ENCODE measurements at regions not wholly inside any gene's neighbourhood (a gene's known extent, or its start where the extent isn't known, plus 50 kb on each side); places are given as distances from the start of the nearest gene placed in this dataset.

DNA sequence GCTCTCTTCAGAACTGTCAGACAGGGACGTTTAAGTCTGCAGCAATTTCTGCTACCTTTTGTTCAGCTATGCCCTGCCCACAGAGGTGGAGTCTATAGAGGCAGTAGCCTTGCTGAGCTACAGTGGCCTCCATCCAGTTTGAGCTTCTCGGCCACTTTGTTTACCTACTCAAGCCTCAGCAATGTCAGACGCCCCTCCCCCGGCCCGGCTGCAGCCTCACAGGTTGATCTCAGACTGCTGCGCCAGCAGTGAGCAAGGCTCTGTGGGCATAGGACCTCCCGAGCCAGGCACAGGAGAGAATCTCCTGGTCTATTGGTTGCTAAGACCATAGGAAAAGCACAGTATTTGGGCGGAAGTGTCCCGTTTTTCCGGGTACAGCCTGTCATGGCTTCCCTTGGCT is 89.9 kb upstream of the PDC start:
- no peak for DNase-seq

DNA sequence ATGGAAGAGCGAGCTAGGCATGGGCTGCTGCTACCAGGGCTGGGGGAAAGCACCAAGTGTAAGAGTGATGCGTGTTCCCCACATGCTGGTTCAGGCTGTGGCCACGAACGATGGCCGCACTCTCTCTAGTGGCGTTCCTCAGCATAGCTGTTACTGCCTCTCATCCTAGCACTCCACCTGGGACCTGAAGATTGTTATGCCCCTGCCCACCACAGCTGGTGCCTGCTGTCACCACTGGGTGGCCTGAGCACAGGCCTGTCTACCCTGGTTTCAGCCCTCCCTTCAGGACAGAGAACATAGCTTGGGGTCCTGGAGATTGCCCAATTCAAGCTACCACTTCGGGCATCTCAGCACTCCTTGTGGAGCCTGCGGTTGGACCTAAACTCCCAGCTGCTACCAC is 80.1 kb upstream of the PDC start:
- DNase-seq: no peak

DNA sequence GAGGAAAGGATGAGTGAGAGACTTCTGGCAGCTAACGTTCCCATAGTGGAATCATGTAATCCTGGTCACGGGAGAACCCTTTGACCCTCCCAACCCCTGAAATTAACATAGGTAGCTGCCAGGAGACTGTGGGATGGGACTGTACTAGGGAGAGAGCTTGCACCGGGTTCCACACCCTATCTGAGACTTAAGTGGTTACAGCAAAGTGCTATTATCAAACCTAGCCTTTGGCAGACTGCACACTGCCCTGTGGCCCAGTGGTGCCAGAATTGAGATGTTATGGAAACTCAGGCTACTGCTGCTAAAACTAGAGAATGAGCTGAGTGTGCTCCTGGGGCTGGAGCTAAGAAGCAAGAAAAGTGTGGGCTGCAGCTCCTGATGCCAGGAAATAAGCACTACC is 79.6 kb upstream of the PDC start:
- no peak for DNase-seq

DNA sequence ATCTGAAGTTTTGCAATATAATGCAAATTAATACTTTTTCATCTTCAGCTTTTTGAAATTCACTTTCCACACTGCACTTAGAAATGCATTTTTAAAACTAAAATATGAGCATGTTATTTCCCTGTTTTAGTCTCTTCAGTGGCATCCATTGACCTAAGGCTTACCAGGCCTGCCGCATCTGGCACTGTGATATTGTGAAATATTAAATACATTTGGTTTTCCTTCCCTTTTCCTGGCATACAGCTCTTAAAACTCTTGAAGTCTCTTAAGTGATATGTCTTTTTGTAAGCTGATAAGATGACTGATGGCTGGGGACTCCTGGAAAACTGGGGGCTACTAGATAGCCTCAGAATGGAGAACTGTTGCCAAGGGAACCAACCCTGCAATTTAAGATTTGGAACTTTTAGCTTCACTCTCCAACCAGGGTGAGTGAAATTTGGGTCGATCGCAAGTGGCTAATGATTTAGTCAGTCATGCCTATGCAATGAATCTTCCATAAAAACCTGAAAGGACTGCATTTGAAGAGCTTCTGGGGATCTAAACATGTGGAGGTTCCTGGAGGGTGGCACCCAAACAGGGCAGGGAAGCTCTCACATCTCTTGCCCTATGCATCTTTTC is 75.5 kb upstream of the PDC start:
- DNase-seq: peak; percentile 72

DNA sequence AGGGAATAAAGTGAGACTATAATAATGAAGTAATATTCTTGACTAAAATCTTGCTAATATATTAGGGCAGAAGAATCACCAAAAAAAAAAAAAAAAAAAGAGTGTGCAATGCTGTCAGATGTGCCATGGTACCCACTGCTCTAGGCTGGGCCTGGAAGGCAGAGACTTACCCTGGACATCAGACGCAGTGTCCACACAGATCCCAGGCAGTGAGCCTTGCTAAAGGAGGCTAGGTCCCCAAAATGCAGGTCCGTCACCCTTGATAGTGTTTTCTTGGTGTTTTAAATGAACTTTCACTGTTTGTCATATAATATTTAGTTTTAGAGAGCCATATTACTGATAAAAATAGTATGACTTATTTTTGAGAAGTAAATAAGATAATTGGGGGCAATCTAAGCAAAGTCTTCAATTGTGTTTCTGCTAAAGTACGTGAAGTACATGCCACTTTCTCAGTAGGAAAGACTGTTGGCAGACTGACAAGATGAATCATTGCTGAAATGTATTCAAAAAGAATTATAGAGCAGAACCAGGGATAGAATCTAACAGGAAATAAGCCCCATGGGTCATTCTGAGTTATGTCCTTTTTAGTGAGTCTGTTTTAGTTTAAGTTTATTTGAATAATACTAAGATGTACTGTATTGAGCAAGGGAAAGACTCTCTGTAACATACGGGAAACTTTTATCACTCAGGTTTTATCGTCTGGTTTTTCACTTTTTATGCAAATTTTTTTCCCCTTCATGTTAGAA is 74.6 kb upstream of the PDC start:
- peak; percentile 96 for DNase-seq

DNA sequence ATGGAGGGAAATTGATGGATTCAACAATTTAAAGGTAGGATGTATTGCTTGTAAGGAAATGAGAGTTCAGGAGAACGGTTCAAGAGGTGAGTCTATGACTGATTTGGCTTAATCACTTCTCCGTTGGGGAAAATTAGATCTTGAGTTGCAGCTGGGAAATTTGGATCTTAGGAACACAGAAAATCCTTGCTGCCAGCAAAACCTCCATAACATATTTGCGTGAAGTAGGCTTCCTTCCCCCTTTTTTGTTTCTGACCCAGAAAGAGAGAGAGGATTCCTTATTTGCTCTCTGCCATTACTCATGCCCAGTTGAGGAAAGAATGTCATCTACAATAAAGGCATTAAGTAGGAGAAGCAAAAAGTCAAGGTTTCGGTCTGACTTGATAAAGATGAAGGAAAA is 73.5 kb upstream of the PDC start:
- no peak for DNase-seq

DNA sequence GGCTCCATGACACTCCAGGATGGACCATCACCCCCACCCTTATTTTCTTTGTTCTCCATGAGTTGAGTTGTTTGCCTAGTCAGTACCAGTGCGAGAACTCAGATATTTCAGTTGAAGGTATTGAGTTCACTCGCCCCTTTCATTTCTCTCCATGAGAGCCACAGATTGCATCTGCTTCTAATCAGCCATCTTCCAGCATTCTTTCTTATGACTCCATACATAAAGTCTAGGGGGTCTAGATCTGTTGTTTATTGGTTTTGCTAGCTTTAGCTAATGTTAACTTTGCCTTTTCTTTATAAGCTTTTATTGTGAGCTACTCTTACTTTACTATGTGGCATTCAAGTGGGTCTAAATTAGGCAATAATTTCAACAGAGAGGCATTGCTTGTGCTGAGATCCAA is 71.6 kb upstream of the PDC start:
- no peak for DNase-seq

DNA sequence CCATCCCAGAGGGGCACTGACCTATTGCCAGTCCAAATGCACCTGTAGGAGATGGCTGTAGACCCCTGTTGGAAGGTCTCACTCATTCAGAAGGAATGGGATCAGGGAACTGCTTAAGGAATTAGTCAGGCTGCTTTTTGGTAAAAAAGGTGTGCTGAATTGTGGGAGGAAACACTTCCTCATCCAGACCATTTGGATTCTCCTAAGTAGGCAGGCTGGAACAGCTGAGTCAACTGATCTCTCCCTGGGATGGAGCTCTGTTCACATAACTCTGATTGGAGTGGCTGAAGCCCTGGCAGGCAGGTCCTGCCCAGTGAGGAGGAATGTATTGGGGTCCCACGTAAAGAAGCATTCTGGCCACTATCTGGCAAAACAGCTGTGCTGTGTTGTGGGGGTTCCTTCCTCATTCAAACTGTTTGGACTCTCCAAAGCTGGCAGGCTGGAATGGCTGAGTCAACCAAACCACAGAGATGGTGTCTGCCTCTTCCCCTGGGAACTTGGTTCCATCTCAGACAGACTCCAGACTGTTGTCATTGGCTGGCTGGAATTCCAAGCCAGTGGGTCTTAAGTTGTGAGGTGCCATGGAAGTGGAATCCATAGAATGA is 70.7 kb upstream of the PDC start:
- DNase-seq: peak; percentile 45

DNA sequence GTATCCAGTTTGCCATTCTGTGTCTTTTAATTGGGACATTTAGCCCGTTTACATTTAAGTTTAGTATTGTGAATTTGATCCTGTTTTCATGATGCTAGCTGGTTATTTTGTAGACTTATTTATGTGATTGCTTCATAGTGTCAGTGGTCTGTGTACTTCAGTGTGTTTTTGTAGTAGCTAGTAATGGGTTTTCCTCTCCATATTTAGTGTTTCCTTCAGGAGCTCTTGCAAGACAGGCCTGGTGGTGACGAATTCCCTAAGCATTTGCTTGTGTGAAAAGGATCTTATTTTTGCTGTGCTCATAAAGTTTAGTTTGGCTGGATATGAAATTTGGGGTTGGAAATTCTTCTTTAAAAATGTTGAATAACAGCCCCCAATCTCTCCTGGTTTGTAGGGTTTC is 69.2 kb upstream of the PDC start:
- peak; percentile 72 for DNase-seq

DNA sequence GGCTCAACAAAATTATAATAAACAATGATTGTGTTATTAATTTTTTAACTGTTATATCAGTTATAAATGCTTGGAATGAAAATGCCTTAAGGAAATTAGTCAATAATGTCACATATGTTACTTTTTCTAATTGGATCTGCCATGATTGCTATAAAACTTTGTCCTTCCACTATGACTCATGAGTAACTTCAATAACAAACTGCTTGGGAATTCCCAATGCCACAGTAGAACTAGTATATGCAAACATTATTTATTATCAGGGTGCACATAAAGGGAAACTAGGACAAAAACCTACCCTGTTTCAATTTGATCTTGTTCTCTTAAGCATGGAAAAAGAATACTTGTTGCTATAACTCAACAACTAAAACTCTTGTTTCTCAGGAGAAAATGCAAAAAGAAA is 59.1 kb upstream of the PDC start:
- no peak for DNase-seq

DNA sequence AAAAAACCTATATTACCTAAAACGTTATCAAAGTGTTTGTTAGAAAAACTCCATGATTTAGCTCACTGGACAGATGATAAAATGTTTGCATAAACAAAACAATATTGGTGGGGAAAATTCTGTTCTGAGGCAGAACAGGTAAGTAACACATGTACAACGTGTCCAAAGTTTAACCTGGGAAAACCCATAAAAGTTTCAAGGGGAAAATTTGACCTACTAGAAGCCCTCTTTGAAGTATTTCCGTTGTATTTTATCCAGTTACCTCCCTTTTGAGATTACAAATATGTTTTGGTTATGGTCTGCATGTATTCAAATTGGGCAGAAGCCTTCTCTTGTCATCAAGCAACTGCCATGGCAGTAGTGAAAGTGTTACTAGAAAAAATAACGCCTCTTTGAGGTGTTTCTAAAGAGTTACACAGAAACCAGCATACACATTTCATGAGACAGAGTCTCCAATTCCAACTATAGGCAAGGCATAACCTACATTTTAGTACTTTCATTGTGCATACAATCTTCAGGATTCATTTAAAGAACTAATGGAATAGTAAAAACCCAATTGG is 58.0 kb upstream of the PDC start:
- DNase-seq: no peak

DNA sequence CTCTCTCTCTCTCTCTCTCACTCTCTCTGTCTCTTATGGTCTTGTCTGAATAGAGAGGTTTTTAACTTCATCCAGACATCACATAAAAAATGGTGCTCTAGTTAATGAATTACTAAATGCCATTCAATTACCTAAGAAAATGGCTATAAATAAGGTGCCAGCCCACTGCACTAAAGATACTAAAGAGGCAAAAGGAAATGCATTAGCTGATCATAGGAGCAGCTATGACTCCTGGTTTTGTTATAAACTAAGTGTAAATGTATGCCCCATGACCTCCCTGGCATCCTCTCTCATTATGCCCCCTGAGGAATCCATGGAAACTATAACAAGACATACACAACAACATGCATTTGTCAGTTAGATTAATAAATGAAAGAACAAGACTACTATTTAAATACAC is 57.5 kb upstream of the PDC start:
- DNase-seq: no peak

DNA sequence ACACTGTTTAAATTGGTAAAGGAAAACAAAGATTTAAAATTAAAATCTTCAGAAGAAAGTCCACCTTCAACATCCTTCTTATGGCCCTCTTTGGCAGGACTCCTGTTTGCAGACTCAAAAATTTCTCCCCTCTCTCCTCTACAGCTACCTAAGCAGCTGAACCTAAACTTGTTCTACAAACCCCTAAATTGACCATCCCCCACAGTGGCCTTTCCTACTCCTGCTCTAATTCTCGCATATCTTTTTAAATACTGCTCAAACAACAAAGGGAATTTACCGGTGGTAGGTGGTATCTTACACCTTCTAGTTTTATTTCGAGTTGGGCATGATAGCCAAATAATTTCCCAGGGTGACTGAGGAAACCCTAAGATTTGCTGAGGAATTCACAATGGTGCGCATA is 53.5 kb upstream of the PDC start:
- DNase-seq: no peak

DNA sequence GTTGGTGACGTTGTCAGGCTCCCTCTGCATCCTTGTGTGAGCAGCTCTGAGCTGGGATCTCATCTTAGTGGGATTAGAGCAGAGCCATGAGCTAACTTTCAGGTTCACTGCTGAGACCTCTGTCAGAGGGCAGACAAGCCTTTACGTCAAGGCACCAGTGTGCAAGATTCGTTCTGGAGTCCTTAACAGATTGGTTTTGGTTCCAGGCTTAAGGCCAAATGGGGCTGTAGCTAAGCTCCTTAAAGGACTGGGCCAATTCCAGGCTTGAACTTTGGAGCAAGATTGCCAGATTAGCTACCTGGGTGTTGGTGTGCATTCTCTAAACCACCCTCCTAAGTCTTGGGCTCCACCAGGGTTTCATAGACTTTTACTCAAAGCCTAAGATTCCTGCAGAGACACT is 52.6 kb upstream of the PDC start:
- no peak for DNase-seq

DNA sequence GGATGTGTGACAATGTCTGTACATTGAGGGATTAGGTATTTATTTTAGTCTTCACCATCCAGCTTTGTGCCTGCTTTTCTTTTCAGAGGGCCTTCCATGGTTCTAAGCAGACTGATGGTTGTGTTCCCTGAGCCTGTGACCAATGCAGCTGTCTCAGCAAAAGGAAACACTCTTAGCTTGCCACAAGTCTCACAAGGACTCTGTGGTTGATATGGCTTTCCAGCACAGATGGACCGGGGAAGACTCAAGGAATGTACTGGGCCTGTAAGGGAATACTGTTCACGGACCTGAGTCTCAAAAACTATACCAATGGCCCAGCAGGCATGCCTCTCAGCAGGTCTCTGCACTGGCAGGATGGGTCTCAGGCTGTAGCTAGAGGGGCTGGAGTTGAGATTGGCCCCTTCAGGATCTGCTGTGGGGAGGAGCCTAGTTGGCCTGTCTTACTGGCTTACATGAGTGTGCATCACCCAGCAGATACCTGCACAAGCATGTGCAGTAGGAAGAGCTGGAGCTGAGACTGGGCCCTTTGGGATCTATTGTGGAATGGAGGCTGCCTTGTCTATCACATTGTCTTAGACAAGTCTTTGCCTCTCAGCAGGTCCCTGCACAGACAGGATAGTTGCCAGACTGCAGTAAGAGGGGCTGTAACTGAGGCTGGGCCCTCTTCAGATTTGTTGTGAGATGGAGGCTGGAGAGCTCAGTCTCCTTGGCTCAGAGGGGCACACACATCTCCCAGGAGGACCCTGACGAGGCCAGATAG is 52.0 kb upstream of the PDC start:
- no peak for DNase-seq

DNA sequence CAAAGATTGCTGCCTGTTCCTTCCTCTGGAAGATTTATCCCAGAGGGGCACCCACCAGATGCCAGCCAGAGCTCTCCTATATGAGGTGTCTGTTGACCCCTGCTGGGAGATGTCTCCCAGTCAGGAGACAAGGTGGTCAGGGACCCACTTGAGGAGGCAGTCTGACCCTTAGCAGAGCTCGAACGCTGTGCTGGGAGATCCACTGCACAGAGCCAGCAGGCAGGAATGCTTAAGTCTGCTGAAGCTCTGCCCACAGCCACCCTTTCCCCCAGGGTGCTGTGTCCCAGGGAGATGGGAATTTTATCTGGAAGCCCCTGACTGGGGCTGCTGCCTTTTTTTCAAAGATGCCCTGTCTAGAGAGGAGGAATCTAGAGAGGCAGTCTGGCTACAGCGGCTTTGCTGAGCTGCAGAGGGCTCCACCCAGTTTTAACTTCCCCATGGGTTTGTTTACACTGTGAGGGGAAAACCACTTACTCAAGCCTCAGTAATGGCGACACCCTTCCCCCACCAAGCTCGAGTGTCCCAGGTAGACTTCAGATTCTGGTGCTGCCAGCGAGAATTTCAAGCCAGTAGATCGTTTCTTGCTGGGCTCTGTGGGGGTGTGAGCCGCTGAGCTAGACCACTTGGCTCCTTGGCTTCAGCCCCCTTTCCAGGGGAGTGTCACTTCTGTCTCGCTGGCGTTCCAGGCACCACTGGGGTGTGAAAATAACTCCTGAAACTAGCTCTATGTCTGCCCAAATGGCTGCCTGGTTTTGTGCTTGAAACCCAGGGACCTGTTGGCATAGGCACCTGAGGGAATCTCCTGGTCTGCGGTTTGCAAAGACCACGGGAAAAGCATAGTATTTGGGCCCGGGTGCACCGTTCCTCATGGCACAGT is 51.1 kb upstream of the PDC start:
- no peak for DNase-seq

All from HCEC 1CT (cell line).